ENCODE measurements at regions not wholly inside any gene's neighbourhood (a gene's known extent, or its start where the extent isn't known, plus 50 kb on each side); places are given as distances from the start of the nearest gene placed in this dataset.

- TF ChIP-seq CTCF (IDR thresholded peaks at IDR 0.05; ENCODE audit: low read depth, low read length, poor library complexity, severe bottlenecking) (no peak), EZH2phosphoT487 (IDR thresholded peaks at IDR 0.05; ENCODE audit: borderline replicate concordance, low read length) (no peak)
Observed at GRCh38 chr12:67852701-67853100, 136.5 kb upstream of the IFNG-AS1 start.
